HG03457 (cell line): ENCODE measurements at regions not wholly inside any gene's neighbourhood (a gene's known extent, or its start where the extent isn't known, plus 50 kb on each side); places are given as distances from the start of the nearest gene placed in this dataset.
"Not testable (repeated sequence)": the region's sequence is repeated elsewhere in the genome, so short reads cannot be mapped to it uniquely, and the experiment has no call there.

Experiments
- ATAC-seq: cut with Tn5 transposase; IDR thresholded peaks from one replicate; pipeline ENCODE4 v1.9.1; 2021; ENCODE audit warnings: moderate number of reproducible peaks; ENCODE audit not compliant: unreplicated experiment

GRCh38 chr7:17083392-17084165 lies 201.8 kb upstream of the AGR3 start:
- no peak for ATAC-seq

DNA sequence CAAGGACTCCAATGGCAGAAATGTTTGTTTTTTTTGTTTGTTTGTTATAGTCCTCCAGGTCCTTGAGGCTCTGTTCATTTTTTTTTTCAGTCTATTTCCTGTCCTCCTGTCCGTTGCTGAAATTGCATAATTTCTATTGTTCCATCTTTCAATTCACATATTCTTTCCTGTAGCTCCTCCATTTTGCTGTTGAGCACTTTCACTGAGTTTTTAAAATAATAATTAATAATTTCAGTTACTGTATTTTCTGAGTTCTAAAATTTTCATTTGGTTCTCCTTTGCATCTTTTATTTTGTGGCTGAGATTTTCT lies 202.3 kb upstream of the AGR3 start:
- ATAC-seq: no peak

GRCh38 chr7:17085186-17085585 lies 203.4 kb upstream of the AGR3 start:
- no peak for ATAC-seq

DNA sequence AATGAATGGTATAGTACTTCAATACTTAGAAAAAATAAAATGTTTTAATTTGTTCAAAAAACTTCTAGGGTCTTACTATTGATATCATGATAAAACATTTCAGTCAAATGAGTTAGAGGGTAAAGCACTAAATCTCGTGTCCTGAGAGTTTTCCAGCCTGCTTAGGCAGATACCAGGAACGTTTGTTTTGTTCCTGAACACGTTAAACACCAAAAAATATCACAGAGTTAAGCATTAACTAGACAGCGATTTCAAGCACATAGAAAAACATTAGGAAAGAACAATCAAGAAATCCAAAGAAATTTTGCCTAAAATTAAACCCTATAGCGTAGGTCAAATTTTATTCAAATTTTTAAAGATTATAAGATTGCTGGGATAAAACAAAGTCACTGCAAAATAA lies 204.6 kb upstream of the AGR3 start:
- no peak for ATAC-seq

GRCh38 chr7:17090751-17091150 lies 207.7 kb upstream of the AHR start:
- no peak for ATAC-seq

DNA sequence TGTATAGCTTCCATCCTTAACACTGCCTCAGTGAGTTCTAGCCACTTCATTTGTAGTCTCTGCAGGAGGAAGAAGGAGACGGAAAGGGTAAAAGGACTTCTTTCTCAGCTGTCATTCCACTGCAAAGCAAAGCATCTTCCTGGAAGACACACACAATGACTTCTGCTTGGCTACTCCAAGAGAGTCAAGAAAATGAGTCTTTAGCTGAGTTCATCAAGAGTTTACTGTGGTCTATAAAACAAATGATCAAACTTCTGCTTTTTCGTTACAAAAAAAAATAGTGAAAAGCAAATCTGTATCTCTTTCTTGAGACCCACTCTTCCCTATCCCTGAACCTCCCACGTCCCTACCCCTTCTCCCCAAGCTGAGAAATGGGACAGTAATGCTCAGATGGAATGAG lies 205.0 kb upstream of the AHR start:
- ATAC-seq: no peak

- no peak for ATAC-seq
Measured at GRCh38 chr7:17094963-17095574, 203.4 kb upstream of the AHR start.

GRCh38 chr7:17095931-17096330 lies 202.5 kb upstream of the AHR start:
- no peak for ATAC-seq

- no peak for ATAC-seq
Measured at GRCh38 chr7:17097668-17098297, 200.7 kb upstream of the AHR start.

- no peak for ATAC-seq
Measured at GRCh38 chr7:17098515-17098914, 199.9 kb upstream of the AHR start.

DNA sequence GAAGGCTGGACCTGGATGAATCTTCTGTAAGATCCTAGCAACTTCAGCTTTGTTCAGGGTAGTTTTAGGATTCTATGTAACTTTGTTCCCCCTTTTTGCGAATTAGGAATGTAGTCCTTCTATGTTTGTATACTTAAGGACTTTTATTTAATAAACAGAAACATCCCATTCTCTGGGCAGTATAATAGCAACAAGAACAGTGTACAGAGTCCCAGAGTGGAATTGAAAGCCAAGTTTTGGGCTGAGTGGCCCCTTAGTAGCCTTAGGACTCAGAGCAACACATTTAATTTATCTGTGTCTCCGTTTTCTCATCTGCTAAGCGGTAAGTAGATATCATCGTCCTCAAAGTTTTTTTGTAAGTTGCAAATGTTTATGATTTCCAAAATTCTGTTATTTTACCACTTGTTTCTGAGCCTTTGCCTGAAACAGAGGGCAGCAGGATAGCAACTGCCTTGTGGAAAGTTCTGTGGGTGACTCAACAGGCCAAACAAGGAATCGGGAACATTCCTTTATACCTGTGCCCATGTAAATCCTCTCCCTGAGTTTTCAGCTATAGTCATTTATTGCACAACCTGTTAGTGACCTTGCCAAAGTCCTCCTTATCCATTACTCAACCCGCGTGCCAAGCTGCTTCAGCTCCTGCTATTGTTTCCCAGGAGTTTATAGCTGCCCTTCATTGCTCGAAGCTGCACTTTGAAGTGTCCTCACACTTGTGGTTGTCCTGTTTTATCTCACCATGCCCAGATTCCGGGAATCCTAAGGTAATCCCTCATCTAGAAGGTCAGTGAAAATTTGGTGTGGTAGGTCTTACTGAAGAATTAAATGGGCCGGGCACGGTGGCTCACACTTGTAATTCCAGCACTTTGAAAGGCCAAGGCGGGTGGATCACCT lies 199.1 kb upstream of the AHR start:
- no peak for ATAC-seq

GRCh38 chr7:17099974-17100509 lies 198.4 kb upstream of the AHR start:
- not testable (repeated sequence) for ATAC-seq

DNA sequence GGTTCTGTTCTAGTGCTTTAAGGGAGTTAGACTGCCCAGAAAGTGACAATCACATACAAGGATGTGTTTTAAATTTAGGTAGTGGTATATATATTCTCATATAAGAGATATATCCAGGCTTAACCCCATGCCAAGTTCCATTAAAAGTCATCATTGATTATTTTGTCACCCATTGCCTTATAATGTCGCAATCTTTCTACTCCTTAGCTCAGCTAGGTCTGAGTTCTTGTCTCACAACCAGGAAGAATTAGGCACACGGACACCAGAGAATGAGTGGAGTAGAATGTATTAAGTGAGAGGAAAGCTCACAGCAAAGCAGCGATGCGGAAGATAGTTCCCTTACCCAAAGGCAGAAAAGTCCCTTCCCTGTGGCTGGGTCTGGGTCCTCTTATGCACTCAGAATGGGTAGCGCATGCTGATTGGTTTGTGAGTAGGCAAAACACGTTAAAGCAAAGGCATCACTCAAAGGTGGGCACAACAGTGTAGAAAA lies 197.2 kb upstream of the AHR start:
- no peak for ATAC-seq

GRCh38 chr7:17103170-17103569 lies 195.3 kb upstream of the AHR start:
- no peak for ATAC-seq

GRCh38 chr7:17103984-17104383 lies 194.5 kb upstream of the AHR start:
- ATAC-seq: no peak

GRCh38 chr7:17104419-17104818 lies 194.0 kb upstream of the AHR start:
- no peak for ATAC-seq

- ATAC-seq: no peak
Measured at GRCh38 chr7:17105701-17106100, 192.8 kb upstream of the AHR start.

GRCh38 chr7:17108049-17108584 lies 190.3 kb upstream of the AHR start:
- ATAC-seq: no peak

DNA sequence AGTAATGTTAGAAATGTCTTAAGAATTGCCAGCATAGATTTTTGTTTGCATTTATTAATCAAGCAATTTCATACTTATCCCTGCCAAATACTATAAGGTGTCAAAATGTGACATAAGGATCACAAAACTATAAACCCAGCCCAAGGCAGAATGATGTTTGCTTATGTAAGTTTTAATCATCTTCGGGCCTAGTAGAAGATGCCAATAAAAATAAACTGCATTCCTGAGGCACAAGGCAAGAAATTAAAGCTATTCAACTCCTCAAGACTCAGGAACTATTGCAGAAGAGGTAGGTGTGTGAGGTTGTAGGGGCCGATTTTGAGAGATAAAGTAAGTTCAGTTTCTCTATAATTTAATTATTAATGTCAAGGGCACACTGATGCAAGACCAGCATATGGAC lies 189.4 kb upstream of the AHR start:
- ATAC-seq: no peak

- ATAC-seq: not testable (repeated sequence)
Measured at GRCh38 chr7:17113770-17114169, 184.7 kb upstream of the AHR start.

DNA sequence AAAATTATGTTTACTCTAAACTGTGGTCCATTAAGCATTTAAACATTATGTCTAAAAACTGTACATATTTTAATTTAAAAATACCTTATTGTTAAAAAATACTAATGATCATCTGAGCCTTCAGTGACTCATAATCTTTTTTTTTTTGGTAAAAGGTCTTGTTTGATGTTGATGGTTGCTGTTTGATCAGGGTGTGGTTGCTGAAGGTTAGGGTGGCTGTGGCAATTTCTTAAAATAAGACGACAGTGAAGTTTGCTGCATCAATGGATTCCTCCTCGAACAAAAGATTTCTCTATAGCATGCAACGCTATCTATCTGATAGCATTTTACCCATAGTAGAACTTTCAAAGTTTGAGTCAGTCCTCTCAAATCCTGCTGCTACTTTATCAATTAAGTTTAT lies 180.0 kb upstream of the AHR start:
- ATAC-seq: no peak
